GM18511 (cell line): ENCODE measurements at regions not wholly inside any gene's neighbourhood (a gene's known extent, or its start where the extent isn't known, plus 50 kb on each side); places are given as distances from the start of the nearest gene placed in this dataset.

Experiments
- ATAC-seq: cut with Tn5 transposase; IDR thresholded peaks from one replicate; pipeline ENCODE4 v1.9.1; 2021; ENCODE audit warnings: mild to moderate bottlenecking, moderate library complexity; ENCODE audit not compliant: unreplicated experiment

GRCh38 chrX:69110116-69110530 is 55.1 kb downstream of the PJA1 start:
- no peak for ATAC-seq

DNA sequence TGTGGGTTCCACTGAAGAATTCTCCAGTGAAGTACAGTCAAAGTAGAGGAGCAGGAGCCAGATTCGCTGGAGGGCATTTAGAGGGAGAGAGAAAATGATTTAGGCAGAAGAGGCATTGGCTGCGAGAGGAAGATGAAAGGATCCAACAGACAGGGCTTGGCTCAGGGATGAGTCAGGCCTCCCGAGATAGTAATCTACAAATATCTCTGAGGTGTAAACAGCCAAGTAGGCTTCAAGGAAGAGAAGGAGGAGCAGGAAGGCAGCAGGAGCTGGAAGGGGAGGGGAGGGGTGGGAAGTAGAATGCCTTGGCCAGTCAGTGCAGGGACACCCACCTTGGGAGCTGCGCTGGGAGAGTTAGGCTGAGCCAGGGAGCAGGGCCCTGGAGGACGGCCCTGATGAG is 55.5 kb downstream of the PJA1 start:
- no peak for ATAC-seq

DNA sequence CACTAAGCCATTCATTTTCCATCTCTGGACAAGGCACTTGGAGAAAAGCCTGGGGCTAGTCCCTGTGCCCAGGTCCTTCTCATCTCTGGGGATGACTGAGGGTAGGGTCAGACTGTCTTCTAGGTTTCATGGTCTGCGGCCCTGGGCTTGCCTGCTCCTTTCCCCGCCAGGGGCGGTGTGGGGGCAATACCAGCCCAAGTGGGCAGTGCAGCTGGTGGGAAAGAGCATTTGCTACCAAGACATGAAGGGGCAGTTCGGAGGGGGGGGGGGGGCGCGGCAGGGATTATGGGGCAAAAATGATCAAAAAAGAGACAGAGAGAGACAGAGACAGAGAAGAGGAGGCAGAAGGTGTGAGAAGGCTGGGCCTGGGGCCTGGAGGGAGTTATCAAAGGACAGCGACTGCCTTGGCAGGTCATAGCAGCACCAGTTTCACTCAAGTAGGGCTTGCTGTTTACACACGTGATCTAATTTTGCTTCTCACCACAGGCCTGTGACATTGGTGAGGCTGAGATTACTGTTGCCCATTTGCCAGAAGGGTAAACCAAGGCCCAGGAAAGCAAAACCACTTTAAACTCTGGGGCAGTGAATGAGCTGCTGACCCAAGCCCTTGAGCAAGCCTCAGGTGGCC is 56.1 kb downstream of the PJA1 start:
- no peak for ATAC-seq

GRCh38 chrX:69107747-69108401 is 57.4 kb downstream of the PJA1 start:
- no peak for ATAC-seq

DNA sequence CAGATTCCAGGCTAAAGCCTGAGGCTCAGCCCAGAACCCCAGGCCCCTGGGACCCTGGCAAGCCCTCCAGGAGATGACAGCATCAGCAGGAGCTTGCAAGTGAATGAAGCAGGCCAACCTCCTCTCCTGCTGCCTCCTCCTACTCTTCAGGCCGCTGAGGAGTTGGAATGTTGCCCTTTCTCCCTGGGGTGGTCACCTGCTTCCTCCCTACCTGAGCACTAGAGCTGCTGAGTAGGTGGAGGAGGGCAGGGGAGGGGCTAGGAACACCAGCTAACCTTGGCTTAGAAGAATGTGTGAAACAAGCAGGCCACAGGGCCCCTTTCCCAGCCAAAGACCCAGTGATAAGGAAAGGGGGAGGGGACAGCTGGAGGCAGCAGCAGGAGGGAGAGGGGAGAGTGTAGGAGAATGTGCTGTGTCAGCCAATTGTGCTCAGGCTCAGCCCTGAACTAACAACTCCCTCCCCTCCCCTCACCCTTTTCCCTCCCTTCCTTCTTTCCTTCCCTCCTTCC is 58.0 kb downstream of the PJA1 start:
- ATAC-seq: no peak

DNA sequence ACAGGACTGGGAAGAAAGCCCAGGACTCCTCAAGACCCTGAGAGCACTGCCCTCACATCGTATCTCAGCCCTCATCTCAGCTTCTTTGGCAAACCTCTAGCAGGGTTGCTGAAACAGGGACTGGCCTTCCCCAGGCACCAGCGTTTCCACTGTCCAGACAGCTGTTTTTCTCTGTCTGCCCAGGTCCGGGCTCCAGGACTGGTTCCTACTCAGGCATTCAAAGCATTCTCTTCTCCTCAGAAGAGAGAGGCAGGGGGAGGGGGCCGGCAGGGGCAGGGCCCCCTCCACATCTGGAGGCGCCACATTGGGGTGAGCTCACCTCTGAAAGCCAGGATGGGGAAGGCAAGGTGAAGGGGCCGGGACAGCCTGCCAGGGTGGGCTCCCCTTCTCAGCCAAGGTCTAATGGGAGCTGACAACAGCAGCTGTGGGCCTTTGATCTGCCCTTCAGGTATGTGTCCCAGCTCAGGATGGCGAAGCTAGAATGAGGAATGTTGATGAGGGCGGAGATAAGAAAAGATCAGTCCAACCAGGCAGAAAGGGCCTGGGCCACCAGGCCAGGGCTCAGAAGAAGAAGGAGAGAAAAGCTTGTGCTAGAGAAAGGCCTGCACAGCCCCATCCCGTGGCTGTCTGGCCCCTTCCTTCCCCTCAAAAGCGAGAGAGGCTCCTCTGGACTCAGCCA is 60.4 kb downstream of the PJA1 start:
- no peak for ATAC-seq

DNA sequence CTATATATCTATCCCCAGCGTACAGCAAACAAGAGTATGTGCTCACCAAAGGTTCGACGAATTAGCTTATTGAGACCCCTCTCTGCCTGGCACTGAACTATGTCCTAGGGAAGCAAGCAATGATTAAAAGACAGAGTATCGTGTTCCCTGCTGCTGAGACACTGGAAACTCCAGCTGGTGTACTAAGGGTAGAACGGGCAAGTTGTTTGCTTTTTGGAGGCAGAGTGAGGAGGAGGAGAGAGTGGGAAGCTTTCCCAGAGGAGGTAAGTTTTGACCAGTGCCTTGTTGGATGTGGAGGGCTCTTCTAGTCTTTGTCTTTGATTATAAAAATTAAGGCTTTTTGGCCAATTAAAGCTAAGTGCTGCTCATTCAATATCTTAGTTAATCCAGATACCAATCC is 61.7 kb downstream of the PJA1 start:
- ATAC-seq: no peak

- ATAC-seq: no peak
Measured at GRCh38 chrX:69102612-69103194, 62.5 kb downstream of the PJA1 start.

- ATAC-seq: no peak
Measured at GRCh38 chrX:69101683-69102251, 63.5 kb downstream of the PJA1 start.

- no peak for ATAC-seq
Measured at GRCh38 chrX:69100478-69100877, 64.8 kb downstream of the PJA1 start.

DNA sequence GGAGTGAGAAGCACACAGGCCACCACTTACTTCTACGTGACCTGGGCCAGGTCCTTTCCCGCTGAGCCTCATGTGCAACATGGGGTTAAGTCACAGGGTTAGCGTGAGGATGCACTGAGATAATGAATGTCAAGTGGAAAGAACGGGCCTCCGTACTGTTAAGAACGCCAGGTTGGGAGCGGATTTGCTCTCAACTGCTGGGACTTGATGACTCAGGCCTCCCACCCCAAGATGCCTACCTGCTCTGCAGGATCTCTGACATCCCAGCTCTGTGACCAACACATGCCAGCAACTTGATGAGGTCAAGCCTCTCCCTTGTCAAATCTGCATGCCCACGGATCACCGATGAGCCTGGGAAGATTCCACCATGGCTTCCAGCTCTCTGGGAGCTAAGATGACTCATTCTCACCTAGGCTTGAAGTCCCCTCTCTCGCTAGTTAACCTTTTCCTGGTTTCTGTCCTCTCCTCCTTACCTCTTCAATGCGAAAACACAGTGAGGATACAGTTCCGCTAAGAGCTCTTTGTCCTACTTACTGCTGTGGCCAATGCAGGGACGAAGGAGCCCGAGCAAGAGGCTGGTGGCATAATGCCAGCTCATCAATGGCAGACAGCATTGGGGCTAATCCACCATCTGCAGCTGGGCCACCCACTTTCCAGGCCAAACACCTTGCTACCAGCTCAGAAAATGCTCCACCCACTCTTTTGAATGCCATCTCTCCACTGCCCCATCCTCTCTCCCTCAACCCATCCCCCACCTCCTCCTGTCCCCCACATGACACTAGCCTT is 67.6 kb downstream of the PJA1 start:
- no peak for ATAC-seq

DNA sequence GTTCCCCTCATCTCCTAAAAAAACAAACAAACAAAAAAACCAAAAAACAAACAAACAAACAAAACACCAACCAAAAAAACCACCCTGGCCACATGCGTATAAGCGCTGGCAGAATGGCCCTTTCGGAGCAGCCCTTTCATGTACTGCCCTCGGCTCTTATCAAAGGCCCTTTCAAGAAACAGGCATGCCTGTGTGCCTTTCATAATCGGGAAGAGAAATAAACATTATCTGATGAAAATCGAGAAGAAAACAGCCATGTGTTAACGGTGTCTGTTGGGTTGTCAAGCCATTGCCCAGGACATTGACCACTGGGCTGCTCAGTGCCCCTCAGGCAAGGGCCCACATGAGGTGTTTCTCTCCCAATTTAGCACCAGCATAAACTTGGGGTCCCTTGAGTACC is 68.3 kb downstream of the PJA1 start:
- no peak for ATAC-seq

DNA sequence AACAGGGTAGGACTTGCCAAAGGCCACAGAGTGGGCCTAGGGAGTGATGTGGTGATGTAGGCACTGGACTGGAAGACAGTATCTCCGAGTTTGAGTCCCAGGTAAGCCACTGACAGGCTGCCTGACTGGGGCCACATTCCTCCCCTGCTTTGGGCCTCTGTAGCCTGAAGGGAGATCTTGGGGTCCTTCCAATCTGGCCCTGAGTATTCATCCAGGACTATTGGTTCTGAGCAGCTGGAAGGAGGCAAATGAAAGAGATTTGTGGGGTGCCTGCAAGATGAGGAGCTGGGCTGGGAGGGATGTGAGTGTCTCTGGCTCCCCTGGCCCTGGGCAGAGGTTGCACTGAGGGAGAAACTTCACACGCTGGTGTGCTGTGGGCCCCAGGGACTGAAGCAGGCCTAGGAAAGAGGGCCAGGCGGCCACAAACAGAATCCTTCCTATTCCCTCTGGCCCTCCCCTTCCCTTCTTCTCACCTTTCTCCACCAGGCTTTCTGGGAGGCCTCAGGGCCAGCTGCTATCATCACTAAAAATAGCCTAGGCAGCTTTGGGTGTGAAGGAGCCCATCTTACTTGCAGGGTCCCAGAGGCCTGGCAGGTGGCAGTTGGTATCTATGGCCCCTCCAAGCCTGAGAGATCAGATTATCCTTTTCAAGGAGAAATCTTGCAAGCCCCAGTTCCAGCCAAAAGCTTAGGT is 70.1 kb downstream of the PJA1 start:
- no peak for ATAC-seq

DNA sequence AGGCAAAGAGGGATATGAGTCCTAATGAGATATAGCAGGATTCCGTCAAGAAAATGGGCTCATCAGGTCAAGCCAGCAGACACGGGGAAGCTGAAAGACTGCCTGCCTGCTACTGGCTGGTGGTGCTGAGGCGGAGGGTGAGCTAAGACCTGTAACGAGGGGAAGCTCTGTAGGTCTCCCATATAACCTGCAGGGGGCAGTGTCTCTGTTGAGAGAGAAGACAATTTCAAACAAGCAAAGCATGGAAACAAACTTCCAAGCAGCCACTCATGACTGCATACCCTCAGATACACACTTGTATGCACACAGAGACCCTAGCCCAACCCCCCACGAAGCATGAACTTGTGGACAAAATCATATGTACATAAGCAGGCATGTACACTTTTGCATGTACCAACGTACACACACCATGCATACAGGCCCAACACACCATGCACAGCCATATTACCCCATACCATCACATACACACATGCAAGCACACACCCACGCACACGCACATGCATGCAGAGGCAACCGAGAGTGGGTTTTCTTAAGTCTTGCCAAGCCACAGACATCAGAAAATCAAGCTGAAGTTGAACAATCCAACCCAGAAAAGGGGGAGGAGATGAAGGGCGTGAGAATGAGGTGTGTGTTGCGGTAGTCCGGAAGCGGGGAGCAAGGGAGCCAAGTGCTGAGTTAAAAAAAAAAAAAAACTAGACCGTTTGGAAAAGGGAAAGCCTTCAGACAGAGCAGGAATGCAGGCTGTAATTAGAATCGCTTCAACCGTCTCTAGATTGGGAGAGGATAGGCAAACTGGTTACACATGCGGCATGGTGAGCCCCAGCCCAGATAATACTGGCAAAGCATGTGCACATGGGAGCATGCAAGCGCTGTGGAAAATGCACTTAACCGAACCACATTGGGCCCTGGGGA is 71.0 kb downstream of the PJA1 start:
- no peak for ATAC-seq

DNA sequence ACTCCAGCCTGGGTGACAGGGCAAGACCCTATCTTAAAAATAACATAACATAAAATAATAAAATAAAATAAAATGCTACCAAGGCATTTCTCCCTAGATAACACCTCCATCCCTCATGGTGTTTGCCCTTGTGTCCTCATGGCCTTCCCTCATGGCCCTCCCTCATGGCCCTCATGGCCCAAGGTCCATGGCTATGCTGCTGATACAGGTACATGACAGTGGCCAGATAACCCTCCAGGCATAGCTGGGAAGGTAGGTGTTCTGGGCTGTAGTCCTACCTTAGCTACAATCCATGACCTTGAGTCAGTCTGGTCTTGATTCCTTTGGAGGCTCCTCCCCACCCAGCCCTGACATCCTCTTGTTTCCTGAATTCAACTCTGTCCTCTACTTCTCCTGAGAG is 75.2 kb downstream of the PJA1 start:
- ATAC-seq: no peak

DNA sequence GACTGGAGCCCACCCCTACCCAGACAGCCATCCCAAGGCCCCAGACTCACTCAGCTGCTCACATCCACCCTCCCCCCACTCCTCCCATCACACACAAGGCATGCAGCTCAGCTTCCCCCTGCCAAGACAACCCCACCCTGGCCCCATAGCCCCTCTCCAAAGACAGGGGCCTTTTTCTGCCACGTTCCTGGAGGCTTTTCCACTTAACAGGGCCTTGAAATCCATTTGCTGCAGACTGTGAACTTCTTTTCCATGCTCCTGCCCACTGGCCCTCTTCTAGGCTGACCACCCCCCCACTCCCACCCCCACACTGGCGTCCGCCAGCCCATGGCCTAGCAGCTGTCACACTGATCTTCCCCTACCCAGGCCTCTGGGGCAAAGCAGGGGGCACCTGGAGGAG is 76.0 kb downstream of the PJA1 start:
- no peak for ATAC-seq

DNA sequence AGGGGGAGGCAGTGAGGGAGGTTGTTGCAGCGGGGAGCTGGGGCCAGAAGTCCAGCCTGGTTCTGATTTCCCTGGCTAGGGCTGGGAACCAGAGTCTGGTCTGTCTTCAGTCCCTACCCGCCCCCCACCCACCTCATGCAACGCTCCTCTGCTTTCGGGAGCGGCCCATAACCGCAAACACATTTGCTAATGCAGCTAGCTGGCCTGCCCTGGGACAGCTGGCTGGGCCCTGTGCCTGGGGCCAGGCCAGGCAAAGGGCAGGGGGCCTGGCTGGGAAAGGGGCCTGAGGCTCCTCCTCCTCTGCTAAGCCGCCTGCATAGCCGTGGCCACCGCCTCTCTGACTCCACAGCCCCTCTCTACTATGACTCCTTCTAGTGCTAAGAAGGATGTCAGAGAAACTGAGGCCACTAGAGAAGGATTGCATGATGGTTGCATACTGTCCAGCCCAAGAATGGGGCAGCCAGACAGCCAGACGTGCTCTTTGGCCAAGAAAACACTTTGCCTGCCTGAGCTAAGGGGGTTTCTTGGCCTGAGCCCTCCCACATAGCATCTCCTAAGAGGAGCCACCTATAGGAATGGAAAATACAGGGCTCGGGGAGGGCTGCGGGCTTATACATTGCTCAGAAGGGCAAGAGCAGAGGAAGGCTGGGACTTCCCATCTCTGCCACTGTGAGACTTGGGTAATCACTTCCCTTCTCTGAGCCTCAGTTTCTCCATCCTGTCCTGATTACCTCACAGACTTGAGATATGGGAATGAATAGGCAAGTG is 76.9 kb downstream of the PJA1 start:
- no peak for ATAC-seq

DNA sequence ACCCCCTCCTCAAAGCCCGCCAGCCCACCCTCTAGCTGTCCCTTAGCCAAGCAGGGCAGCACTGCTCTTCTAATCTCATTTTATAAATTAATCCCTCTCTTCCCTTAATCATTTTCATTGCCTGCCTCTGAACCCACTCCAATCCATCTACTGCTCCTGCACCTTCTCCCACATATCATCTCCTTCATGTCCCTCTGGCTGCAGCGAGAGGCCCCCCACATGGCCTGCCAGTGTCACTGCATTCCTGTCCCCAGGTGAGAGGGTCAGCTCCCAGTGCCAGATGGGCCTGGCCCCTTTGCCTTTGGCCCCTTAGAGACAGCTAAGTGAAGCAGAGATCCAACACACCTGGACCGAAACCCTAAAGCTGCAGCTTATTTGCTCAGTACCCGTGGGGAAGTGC is 79.4 kb downstream of the PJA1 start:
- ATAC-seq: no peak
